ENCODE measurements at regions not wholly inside any gene's neighbourhood (a gene's known extent, or its start where the extent isn't known, plus 50 kb on each side); places are given as distances from the start of the nearest gene placed in this dataset.
A peak's percentile ranks its signal among the peaks of the same experiment; 100 is the strongest.
"Not testable (repeated sequence)": the region's sequence is repeated elsewhere in the genome, so short reads cannot be mapped to it uniquely, and the experiment has no call there.

DNA sequence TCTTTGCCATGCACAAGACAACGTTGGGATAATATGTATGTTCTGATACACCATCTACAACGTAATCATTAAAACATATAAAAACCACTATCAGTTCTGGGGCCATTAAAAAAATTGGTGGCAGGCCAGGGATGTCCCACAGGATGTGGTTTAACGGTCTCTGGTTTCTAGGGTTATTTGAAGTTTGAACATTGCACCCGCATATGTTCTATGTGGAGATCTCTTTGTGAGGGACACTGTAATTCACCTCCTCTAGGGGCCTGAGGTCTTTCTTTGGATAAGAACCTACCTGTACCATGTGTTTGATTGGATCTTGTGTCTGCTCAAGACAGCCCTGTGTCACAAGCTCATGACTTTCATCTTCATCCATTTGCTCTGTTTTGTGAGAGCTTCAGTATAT is 73.2 kb downstream of the GGTLC2 start:
- no peak for DNase-seq

DNA sequence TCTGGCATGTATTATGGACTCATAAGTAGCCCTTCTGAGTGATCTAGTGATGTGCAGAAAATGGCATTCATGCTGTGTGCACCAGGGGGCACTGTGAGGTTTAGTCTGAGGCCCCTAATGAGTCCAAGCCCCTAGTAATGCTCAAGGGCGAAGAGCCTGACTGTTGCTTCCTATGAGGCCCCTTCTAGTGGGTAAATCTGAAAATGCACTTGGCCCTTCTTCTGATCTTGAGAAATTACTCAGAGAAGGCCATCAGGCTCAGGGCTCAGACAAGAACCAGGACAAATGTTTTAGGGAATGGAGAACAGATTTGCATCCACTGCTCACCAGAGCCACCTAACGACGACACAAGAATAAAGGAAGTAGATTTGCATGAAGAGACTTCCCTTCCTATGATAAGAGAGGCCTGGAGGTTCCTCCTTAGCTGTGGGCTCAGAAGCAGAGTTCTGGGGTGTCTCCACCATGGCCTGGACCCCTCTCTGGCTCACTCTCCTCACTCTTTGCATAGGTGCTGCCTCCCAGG is 75.8 kb downstream of the GGTLC2 start:
- DNase-seq: peak; percentile 59

DNA sequence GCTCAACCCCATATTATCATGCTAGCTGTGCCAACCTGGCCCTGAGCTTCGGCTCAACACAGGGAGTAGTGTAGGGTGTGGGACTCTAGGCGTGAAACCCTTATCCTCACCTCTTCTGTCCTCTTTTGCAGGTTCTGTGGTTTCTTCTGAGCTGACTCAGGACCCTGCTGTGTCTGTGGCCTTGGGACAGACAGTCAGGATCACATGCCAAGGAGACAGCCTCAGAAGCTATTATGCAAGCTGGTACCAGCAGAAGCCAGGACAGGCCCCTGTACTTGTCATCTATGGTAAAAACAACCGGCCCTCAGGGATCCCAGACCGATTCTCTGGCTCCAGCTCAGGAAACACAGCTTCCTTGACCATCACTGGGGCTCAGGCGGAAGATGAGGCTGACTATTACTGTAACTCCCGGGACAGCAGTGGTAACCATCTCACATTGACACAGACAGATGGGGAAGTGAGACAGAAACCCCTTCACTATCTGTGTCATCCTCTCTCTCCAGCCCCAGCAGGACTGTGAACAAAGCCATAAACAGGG is 76.4 kb downstream of the GGTLC2 start:
- DNase-seq: no peak

DNA sequence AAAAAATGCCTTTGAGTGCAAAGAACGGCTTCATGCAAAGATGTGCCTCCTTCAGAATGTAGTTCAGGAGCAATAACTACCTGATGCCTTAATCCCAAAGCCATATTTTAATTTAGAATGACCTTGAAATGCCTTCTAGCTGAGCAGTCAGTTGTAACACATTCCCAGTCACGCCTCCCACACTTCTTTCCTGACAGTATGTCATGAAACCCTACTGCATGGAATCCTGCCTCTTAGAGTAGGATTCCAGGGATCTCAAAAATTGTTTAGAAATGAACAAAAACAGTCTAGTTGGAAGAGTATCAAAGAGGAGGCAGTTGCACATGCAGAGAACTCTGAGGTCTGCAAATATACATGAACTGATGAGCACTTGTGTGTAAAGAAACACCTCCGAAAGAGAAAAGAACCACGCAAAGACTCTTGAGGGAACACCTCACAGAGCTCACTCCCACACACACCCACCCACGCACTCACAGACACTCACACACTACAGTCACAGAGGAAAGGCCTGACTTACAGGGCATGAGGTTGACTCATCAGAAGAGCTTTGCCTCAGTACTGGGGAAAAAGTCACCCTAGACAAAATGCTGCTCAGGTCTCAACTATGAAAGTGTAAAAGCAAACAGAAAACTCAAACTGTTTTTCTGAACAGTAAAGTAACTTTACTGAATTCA is 77.4 kb downstream of the GGTLC2 start:
- DNase-seq: no peak

DNA sequence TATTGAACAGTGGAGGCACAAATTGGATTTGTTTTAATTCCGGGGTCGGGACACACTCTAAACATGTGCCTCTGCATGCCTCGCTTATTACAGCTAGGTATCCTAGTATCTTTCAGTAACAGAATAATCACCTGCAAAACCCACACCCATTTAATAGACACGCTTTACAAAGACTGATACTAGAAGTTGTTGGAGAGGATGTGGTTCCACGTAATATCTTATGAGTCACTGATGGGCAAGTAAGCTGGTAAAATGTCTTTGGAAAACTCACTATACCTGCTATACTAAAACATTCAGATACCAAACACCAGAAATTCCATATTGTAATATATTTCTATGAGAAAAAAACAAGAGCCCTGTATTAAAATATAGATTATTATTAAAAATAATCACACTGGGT is 84.0 kb downstream of the GGTLC2 start:
- DNase-seq: no peak

DNA sequence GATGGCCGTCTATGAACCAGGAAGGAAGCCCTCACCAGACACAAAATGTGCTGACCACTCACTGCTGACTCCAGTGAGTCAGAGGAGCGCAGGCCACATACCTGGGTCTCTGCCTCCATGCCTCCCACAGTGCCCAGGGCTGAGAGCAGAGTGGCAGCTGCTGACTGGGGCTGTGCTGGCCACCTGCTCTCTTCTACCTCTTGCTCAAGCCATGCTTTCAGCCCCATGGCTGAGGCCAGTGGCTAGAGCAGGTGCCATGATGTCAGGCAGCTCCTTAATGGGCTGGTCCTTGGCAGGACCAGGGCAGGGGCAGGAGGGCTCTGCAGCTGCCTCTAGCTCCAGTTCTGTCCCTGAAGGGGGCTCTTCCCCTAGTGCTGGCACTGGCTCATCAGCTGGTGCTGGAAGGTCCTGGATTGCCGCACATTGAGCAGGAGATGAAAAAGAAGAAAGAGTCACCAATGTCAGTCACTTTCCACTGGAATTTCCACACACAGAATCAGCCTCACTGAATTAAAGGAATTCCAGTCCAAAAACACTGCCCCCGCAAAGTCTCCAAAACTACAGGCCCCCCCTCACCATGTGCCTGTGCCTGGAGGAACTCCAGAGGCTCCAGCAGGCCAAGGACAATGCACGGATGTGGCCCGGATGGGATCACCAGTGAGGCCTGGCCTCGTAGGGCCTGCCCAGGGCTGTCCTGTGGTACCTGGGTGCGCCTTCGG is 86.4 kb downstream of the GGTLC2 start:
- no peak for DNase-seq

DNA sequence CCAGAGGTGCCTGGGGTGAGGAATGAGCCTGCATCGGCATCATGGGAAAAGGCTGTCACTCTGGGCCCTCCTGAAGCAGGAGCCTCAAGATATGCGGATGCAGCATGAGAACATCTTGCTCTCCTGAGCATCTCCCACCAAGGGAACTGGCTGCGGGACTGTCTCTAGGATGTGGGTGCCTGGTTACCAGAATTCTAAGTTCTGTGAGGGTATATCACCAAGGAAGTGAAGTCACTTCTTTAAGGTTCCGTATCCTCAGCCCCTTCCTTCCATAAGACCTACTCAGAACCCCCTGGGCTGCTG is 86.9 kb downstream of the GGTLC2 start:
- no peak for DNase-seq

DNA sequence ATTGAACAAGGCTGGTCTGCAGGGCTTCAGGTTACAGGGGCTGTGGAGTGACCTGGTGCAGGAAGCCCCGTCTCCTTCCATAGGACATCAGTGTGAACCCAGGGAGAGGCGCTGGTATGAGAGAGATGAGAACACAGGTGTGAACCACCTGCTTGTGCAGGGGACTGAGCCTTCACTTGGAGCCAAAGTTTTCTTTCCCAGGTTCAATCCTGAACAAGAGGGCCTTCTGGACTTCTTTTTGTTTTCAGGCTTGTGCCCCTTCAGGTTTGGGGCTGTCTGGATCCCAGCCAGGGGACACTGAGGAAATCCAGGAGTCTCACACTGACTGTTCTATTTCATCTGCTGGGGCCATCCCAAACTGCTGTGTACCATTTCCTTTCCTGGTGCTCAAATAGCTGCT is 88.6 kb downstream of the GGTLC2 start:
- not testable (repeated sequence) for DNase-seq

DNA sequence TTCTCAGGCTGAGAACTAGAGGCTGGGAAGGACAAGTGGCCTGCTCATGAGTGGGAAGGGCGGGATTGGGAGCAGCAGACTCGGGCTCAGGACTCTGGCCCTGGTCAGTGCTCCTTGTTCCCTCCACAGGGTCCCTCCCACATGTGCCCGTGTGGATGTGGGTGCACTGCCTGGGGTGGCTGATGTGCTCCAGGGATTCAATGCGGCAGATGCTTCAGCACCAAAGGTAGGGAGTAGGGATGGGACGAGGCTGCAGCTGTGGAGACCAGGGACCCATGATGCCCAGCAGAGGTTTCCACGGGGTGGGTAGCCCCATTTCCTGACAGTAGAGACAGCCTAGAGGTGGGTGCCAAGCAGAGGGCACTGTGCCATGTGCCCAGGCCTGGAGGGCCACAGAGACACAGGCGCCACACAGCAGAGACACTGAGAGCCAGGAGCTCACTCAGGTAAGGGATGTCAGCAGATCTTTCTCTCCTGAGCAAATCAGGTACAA is 89.5 kb downstream of the GGTLC2 start:
- DNase-seq: no peak

DNA sequence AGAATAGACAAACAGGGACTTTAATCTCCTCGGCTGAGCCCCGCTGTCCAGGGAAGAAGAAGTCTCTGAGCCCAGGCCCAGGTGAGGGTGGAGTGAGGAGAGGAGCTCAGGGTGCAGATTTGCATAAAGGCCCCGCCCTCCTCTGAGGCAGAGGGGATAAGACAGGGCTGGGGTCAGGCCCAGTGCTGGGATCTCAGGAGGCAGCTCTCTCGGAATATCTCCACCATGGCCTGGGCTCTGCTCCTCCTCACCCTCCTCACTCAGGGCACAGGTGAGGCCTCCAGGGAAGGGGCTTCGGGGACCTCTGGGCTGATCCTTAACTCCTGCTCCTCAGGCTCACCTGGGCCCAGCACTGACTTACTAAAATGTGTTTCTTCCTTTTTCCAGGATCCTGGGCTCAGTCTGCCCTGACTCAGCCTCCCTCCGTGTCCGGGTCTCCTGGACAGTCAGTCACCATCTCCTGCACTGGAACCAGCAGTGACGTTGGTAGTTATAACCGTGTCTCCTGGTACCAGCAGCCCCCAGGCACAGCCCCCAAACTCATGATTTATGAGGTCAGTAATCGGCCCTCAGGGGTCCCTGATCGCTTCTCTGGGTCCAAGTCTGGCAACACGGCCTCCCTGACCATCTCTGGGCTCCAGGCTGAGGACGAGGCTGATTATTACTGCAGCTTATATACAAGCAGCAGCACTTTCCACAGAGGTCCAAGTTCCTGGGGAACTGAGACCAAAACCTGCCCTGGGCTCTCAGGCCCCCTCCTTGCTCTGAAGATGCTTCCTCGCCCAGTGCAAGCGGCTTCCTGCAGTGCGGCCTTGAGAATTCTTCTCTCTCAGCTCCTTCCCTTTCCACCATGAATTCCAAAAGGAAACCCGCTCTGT is 90.2 kb downstream of the GGTLC2 start:
- DNase-seq: not testable (repeated sequence)

DNA sequence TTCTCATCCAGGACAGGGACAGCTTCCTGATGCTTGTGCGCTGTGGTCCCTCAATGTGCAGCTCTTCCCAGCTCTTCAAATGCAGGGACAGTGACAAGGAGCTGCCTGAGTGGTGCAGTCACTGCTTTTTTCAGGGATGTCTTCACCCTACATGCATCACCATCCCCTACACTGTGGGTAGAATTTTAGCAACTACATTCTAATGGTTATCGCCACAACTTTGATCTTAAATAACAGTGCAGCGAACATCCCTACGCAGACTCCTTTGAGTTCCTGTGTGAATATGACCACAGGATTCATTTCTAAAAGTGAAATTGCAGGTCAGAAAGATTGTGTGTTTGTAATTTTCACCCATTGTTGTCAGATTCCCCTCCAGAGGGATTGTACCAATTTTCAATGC is 90.9 kb downstream of the GGTLC2 start:
- DNase-seq: not testable (repeated sequence)

DNA sequence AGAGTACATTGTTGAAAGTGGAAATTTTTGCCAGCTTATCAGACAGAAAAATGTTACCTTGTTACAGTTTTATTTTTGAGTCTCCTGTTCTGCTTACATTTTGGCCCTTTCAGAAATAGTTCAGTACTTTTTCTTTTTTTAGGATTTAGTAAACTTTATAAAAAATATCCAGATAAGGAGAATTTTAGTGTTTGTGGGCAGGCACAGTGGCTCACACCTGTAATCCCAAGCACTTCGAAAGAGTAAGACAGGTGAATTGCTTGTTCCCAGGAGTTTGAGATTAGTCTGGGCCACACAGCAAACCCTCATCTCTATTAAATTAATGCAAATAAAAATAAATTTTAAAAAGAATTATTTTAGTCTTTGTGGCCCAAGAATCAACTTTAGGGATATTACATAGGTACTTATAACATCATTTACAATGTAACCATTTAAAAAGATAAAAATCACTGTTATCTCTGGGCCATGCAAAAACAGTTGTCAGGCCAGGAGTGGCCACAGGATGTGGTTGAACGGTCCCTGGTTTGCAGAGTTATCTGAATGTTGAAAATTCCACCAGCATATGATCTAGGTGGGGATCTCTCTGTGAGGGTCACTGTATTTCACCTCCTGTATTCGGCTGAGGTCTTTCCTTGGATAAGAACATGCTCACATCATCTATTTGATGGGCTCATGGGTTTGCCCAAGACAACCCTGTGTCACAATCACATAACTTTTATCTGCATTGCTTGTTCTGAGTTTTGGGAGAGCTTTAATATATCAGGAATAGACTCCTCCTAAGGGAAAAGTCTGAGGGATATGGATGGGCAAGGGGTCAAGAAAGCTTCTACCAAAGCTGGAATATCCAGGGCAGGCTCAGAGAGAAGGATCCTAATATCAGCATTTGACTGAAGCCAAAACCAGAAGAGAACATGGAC is 91.5 kb downstream of the GGTLC2 start:
- DNase-seq: no peak

DNA sequence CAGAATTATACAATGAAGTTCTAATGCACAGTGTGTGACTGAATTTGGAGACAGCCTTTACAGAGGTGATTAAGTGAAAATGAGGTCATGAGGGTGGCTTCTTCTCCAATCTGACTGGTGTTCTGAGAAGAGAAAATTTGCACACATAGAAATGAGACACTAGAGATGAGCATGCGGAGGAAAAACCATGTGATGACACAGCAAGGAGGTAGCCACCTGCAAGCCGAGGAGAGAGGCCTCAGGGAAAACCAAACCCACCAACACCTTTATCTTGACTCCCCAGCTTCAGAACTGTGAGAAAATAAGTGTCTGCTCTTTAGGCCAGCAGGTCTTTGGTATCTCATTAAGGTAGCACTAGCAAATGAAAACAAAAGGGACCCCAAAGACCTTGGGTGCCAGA is 93.2 kb downstream of the GGTLC2 start:
- DNase-seq: no peak

DNA sequence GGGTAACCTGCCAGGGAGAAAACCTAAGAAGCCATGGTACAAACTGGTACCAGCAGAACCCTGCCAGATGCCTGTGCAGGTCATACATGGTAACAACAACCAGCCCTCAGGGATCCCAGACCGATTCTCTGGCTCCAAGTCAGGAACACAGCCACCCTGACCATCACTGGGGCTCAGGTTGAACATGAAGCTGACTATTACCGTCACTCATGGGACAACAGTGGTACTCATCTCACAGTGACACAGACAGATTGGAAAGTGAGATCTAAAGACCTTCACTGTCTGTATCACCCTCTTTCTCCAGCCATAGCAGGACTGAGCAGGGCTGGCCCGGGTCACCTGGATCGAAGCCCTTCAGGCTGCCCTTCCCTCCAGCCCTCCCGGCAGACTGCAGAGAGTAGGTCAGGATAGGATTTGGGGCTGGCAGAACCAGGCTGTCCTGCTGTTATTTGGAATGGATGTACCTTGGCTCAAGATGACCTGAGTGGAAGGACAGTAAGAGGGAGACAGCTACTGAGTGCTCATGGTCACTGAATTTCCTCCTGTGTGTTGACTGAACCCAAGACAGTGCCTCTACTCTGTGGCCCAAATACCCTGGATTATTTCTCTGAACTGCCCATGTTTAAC is 94.7 kb downstream of the GGTLC2 start:
- DNase-seq: no peak

DNA sequence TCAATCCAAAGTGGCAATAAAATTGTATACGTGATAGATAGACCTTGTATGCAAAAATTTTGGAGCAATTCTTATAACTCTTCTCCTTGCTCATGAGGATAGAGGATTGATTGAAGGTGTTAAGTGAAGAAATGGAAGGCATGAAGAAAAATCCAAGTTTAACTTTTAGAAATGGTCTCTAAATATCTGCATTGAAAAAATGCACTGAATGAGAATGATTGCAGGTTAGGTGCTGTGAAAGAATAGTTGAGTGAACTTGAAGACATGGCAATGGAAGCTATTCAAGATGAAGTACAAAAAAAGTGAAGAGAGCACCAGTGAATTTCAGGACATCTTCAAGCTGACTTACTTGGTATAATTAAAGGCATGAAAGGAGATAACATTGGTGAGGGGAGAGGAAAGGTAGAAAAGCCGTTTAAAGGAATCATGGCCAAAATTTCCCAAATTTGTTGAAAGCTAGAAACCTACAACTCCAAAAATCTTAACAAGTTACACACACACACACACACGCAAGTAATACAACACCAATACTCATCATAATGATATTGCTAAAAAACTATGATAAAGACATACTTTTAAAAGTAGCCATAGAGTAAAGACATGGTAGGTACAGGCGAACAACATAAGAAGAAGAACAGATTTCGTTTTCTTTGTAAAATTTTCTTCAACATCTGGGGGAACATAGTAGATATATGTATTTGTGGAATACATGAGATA is 96.3 kb downstream of the GGTLC2 start:
- DNase-seq: no peak

DNA sequence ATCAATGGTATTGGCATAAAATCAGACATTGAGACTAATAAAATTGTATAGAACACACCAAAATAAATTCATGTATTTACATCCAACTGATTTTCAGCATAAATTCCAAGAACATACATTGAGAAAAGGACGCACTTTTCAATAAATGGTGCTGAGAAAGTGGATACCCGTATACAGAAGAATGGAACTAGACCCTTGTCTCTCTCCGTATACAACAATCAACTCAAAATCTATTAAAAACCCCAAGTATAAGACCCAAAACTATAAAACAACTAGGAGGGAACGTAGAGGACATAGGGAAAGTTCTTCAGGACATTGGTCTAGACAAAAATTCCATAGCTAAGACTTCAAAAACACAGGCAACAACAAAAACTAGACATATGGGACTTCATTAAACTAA is 97.4 kb downstream of the GGTLC2 start:
- no peak for DNase-seq

DNA sequence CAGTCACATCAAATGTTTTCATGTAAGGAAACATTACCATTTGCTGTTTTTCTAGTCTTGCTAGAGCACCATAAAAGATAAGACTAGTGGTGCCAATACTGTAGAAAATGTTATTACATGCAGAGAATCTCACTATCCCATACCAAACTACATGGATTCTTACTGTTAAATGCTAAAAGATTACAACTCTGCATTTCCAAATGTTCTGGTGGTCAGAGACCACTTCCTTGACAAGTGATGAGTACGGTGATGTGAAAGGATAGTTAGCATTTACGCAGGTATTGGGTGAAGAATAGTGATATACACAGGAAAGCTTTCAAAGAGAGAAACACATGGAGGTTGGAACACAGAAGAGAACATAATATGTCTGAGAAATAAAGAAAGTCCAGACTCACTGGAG is 98.2 kb downstream of the GGTLC2 start:
- no peak for DNase-seq

DNA sequence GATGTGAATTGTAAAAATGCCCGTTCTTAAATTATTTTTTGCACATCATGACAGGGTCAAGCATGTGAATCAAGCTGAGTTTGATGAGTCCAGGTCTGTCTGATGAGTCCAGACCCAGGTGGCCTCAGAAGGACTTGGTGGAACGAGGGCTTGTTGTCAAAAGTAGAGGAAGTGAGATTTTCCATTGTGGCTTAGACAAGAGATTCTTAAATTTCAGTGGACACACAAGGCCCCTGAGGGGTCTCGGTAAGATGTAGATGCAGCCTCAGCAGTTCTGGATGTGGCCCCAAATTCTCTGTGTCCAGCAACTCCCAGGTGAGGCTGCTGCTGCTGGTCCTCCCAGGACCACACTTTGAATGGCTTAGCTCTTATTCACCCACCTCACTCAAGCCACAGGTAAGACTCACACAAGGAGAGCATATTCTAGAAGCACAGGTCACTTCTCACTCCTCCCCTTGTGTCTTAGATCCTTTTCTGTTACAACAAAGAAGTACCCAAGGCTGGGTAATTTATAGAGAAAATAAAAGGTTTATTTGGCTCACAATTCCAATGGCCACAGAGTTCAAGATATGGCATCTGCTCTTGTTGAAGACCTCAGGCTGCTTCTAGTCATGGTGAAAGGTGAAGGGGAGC is 98.8 kb downstream of the GGTLC2 start:
- no peak for DNase-seq

DNA sequence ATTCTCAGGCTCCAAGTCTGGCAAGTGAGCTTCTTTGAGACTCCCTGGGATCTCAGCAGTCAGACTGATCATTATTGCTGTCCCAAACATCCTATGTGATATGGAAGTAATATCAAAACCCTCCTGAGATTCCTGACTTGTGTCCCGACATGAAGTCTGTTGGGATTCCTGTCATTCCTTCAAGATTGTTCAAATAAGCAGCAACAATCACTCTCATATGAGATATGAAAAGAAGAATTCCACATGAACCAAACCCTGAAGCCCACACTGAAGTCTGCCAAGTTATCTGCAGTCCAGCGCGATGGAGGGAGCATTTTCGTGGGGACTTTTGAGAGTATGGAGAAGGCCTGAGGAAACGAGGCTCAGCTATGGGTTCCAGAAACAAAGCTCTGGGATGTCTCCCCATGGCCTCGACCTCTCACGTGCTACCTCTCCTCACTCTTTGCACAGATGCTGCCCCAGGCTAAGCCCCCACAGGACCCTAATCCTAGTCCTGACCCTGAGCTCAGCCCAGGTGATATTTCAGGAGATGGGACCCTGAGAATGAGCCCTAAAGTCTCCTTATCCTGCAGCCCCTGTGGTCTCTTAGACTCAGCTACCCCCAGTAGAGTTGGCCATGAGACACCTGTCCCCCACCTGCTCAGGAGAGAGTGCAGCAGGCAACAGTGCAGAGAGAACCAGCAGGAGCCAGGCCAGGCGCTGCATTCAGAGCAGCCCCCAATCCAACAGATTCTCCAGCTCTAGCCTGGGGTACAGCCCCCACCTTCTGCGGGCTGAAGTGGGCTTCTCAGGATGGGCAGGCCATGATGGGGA is 100.2 kb downstream of the GGTLC2 start:
- DNase-seq: no peak
